NCI-H2171 (cell line): ENCODE measurements at regions not wholly inside any gene's neighbourhood (a gene's known extent, or its start where the extent isn't known, plus 50 kb on each side); places are given as distances from the start of the nearest gene placed in this dataset.
"Not testable (repeated sequence)": the region's sequence is repeated elsewhere in the genome, so short reads cannot be mapped to it uniquely, and the experiment has no call there.

Source experiments
- DNase-seq: peaks from one replicate; lab custom pipeline; 2025; lab: John Stamatoyannopoulos, UW

DNA sequence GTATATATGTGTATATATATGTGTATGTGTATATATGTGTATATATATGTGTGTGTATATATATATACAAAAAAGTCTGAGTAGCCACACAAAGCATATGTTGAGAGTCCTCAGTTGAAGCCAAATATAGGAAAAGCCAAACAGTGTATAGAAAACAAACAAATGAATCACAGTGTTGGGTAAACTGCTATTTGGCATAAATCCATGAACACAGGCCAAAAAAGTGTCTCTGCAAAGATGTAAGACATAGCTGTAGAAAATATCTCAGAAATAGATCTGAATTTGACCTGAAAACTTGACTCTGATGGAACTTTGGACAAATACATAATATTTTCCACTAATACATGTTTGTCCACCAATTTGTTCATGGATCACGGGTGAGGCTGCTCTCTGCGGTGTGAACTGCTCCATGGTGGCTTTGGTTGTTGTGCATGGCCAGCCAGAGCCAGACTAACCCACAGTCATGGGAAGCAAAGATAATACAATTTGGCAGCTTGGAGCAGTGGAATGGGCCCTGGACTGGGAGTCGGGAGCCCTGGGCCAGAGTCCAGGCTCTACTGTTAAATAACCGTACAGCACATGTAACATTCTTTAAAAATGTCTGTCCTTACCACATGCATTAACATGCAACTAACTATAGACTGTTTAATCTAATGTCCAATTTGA is 76.9 kb upstream of the EED start:
- no peak for DNase-seq

DNA sequence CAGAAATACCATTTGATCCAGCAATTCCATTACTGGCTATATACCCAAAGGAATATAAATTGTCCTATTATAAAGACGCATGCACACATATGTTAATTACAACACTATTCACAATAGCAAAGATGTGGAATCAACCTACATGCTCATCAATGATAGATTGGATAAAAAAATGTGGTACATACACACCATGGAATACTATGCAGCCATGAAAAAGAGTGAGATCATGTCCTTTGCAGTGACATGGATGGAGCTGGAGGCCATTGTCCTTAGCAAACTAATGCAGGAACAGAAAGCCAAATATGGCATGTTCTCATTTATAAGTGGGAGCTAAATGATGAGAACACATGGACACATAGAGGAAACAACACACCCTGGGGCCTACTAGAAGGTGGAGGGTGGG is 78.3 kb upstream of the EED start:
- DNase-seq = not testable (repeated sequence)

DNA sequence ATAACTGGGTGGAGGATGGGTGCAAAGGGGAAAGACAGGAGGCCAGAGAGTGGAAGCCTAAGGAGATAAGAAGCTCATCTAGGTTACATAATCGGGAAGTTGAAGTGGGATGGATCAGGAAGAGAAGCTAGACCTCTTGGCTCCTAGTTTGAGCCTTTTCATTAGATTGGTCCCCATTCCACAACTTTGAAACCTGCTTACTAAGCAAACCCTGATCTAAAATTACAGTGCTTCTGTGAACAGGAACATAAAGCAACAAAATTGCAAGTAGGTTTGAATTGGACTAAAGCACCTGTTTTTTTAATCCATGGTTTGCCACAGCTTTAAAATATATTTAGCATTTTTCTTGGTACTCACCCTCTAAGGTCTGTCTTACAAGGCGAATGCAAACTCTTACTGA is 80.4 kb upstream of the EED start:
- DNase-seq = no peak

DNA sequence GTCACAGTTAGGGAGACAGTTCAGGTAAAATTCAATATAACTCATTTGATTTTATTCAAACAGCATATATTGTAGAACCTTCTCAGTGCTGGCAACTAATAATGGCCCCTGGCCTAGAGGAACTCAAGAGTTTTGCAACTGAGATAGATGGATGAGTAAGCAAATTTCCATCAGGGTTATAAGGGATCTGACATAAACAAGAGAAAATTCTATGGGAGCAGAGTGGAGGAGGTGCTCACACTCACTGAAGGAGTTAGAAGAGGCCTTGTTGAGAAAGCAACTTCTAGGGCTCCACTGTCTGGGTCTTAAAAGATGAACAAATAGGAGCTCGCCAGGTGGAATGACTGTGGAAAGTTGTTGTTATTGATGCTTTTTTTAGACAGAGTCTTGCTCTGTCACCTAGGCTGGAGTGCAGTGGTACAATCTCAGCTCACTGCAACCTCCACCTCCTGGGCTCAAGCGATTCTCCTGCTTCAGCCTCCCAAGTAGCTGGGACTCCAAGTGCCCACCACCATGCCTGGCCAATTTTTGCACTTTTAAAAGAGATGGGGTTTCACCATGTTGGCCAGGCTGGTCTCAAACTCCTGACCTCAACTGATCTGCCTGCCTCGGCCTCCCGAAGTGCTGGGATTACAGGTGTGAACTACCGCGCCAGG is 81.2 kb upstream of the EED start:
- DNase-seq = not testable (repeated sequence)

DNA sequence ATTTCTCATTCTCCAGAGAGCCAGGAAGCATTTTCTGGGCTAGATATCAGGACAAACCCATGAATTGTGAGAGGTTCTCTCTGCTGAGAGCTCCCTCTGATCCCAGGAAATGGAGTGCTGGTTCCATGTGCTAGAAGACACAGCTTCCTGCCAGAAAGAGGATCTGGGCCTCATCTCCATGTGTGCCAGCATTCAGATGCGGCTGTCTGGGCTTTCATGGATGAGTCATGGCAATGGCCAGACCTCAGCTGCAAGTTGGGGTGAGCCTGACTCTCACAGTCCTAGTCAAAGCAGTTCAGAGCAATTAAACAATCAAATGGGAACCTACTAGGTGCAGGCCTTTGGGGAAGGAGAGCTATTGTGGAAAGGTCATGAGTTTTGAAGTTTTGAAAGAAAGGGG is 82.3 kb upstream of the EED start:
- DNase-seq = no peak

DNA sequence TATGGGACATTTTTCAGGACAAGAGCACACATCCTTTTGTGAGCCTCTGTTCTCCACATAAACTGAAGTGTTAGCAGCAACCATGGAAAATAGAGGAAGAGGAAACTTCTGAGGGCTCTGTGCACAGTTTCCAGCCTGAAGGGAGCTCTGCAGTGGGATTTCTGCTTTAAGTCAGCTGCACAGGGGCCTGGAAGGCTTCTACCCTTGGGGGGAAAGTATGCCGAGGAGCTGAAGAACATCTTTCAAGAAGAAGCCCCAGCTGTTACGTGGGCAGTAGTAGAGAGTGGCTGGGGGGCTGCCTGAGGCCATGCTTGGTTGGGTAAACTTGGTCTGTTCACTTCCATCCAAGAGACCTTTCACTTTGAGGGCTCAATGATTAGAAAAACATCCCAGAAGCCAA is 82.7 kb upstream of the EED start:
- DNase-seq = no peak

DNA sequence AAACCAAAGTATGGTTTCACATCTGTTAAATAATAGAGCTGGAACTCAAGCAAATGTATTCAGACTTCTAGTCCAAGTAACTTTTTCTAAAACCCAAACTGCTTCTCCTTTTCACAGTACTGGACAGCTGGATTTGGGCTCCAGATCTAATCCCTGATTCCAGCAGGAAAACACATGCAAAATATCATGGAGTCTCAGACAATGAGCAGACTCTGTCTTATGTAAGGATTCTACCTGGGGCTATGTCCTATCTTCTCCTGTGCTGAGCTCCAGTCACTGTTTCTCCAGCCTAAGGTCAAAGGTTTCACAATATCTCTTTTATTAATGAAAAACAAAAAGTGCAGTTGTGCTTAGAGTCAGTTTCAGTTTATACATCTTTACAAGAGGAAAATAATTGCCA is 83.2 kb upstream of the EED start:
- no peak for DNase-seq

DNA sequence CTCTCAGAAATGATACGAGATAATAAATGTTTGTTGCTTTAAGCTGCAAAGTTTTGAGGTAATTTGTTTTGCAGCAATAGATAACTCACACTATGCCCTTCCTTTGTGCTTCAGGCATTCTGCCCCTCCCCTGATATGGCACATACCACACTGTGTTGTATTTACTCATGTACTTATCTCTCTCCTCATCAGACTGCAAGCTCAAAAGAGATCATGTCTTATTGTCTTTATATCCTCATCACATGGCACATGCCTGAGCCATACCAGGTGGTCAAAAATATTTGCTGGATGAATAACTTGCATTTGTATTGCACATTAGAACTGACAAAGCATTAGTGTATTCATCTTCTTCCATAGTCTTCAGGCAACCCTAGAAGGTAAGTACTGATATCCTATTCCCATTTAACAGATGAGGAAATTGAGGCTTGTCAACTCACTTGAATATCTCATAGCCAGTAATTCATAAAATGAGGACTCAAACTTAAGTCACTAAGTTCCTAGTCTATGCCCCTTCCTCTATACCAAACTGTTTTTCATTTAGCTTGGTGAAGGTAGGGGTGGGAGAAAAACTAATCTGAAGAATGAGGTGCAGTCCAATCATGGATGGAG is 83.9 kb upstream of the EED start:
- no peak for DNase-seq

DNA sequence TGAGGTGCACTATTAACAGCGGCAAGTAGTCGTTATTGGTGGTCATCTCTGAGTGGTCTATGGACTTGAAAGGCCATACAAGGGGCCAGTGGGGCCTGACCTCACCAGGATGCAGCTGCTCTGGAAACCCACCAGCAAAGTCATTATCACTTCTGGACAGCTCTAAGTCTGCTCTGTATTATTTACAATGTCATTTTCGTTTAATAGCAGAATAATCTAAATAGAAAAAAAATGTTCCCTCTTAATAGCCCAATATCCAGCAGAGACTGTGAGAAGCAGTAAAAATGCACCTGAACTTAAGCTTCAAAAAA is 85.0 kb upstream of the EED start:
- DNase-seq = no peak

DNA sequence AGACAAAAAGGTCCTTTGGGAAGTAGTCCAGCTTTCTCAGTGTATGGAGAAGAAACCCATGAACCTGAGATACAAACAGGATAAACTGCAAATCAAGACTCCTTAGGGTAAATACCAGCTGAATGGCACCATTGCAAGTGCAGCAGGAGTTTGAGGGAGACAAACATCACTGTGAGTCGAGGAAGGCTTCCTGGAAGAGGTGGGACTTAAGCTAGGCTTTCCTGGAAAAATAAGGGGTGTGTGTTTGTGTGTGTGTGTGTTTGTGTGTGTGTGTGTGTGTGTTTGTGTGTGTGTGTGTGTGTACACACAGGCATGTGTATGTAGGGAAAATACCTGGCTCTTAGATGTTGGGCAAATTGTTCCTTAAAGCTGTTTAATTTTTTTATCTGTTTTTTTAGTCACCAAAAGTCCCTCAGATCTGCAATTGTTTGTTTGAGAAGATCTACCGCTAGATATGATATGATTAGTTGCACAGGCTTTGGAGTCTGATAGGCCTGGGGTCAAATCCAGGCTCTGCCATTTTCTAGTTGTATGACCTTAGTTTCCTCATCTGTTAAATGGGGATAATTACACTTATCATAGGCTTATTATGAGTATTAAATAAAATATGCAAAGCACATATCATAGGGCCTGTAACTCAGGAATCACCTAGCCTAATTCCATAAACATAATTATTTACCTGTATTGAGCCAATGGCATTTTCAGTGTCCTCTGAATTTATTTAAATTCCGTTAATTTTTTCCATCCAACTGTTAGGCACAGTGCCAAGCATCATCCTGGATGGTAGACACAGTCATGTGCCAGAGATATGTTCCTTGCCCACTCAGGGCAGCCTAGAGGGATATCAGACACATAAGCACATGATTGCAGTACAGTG is 85.6 kb upstream of the EED start:
- no peak for DNase-seq

DNA sequence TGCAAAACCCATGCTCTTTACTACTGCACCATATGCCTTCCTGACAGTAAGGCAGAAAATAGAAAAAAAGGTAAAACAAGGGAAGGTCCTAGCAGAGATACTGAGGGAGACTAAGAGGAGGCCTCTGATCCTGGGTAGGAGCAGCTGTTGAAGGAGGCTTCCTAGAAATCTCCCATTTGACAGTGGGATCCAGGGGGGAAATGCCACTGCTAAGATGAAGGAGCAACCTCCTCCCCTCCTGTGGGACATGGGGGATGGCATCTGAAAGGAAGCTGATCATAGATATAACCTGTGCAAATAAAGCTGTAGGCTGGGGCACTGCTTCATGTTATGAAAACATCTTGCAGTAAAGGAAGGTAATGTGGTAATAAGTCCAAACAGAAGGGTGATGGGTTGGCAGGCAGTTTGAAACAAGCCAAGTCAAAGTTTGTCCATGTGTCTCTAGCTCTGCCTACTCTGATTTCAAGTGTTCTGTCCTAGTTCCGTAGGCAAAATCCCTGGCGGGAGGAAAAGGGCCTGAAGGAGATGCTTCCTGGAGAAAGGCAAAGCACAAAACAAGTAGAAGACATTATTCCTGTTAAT is 86.7 kb upstream of the EED start:
- no peak for DNase-seq

DNA sequence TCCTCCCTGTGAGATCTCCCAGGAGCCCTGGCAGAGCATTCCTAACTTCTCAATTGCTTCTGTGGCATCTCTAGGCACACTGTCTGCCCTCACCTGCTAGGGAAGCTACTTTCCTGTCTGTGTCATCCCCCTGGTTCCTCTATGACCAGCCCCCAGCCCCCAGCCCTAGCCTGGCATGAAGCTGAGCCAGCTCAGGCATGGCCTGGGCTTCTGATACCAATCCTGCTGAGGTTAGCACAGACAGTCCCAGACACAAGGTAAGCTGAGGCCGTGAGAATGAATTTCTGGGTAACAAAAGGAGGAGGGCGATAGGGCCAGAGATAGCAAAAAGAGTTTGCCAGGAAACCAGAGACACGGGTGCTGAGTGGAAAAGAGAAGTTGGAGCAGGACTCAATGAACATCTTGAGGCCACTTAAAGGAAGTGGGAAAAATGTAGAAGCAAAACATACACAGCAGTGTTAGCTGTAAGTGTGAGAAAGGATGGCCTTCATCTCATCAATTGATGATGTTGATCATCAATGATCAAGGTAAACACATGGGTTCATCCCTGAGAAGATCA is 87.6 kb upstream of the PICALM start:
- no peak for DNase-seq

DNA sequence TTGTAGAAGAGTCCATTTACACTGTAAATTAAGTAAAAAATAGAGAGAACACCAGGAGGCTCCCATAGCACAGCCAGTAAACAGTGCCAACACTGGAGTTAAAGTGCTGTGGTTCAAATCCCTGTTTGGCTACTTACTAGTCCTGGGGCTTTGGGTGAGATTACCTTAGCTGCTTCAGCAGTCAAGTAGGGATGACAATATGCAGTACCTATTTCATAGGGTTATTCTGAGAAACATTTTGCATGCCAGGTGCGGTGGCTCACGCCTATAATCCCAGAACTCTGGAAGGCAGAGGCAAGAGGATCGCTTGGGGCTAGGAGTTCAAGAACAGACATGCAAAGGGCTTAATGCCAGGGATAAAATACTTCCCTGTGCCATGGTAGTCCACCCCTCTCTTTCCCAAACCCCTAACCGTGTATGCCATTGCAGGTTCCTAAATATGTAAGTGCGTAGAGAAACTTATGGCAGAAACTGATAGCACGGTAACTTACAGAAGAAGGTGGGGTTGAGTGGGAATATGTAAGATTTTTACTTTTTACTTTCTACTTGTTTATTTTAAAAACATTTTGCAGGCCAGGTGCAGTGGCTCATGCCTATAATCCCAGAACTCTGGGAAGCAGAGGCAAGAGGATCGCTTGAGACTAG is 86.4 kb upstream of the PICALM start:
- DNase-seq = no peak

DNA sequence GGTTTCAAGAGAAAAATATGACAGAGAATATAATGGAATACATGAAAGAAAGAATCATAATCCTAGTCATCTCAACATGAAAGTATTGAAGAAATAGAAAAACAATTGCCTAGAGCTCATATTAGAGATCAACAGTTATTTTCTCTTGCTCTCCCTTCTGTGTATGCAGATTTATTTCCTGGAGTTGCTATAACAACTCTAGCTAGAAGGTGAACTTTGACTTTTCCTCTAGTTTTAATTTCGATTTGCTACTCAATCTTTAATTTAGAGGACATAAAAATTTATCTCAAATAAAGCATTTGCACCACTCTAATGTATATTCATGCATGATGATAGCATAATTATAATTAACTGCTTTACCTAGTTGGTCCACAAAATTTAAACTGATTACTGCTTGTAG is 84.6 kb upstream of the PICALM start:
- no peak for DNase-seq

DNA sequence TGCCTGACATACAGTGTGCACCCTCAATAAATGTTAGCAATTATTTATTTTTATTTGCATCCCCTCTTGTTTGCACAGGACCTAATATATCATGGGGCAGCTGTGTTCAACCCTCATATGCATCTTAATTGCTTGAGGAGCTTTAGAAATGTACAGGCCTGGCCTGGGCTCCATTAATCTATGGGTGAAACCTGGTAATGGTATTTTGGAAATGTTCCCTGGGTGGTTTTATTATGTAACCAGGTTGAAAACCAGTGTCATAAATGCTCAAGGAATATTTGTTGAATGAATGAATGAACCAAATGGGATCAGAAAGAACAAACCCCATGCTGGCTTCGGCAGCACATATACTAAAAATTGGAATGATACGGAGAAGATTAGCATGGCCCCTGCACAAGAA is 84.0 kb upstream of the PICALM start:
- no peak for DNase-seq

DNA sequence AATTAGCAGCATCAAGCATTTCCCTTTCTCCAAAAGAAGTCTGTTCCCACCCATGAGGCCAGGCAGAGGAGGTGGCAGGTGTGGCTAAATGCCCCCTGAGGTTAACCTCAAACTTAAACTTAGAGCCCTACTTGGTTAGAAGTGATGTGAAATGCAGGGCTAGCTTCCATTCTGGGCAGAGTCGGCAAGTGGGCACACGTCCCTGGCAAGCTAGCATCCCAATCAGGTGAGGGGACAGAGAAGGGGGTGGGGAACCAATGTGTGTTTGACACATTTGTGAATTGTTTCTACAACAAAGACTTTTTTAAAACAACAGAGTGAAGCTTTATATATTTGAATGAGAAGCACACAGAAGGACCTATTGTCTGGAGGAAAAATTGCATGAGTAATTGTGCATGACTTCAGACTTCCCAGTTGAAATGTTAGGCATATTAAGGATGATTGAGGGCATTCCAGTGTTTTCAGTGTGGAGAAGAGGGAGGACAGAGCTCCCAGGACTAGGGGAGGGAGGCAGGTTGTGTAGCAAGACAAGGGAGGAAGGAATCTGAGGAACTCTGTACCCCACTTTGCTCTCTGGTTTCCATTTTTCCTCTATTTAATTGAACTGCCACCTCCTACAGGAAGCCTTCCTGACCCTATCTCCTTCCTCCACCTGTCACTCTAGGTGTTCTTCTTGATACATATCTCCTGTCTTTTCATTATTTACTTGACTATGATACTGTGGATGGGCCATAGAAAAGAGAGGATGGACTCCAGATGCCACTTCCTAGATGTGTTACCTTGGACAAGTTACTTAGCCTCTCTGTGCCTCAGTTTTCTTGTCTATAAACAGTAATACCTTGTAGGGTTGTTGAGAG is 83.3 kb upstream of the PICALM start:
- no peak for DNase-seq

DNA sequence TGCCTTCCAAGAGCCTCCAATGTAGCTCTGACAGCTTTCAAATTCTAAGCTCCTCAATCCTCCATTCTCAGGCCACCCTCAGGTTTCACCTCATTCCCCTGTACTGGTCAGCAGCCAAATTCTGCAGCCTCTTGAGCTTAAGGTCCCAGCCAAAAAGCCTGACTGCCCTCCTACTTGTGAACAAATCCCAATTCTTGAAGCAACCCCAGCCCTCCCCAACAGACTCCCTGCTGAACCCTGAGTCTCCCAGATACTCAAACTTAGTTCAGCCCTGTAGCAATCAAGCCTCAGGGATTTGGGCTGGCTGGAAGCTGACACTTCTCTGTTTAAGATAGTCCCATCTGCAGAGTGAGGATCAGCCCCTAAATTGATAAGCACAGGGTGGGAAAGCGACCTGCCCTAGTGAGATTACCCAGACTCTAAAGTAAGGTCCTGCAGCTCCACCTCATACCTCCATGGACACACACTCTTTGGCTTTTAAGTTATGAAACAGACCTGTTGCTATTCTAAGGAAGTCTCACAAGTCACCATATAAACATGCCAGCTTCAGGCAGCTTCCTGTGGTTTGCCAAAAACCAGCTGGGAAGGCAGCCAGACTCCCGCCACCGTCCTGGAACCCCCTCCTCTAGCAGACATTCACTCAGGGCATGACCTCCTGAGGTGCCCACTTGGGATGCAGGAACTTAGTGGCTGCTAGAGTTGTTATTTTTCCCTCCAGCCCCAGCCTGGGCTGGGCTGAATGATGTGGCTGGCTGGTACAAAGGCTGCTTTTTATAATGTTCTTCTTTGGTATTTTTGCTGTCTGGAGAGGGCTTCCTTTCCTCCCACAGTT is 82.5 kb upstream of the PICALM start:
- DNase-seq = no peak

DNA sequence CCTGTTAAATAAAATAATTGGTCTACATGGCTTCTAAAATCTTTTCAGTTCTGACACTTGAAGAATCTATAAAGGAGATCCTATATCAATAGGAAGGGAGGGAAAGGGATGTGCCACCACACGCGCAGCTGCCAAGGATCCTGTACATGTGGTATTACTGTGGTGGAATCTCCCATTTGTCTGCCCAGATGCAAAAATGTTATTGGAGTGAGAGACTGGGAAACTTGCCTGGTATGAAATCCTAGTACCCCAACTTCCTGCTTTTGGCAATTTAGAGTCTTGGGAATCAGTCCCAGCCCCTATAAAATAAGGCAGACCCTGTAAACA is 81.9 kb upstream of the PICALM start:
- no peak for DNase-seq

DNA sequence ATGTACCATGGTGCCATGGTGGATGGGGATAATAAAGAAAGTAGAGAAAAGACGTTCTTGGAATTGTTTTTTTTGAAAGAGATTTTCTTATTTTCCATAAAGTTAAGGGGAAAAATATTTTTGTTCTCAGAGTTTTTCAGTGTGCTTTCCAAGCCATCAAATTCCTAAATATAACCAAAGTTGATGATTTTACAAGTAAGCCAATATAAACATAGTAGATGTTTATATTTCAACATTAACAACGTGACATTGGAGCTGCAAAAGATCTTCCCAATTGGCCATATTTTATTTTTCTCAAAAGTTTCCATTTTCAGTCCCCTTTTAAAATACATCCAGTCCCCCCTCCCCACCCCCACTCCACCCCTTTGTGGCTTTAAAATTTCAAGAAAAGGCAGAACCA is 80.9 kb upstream of the PICALM start:
- no peak for DNase-seq

DNA sequence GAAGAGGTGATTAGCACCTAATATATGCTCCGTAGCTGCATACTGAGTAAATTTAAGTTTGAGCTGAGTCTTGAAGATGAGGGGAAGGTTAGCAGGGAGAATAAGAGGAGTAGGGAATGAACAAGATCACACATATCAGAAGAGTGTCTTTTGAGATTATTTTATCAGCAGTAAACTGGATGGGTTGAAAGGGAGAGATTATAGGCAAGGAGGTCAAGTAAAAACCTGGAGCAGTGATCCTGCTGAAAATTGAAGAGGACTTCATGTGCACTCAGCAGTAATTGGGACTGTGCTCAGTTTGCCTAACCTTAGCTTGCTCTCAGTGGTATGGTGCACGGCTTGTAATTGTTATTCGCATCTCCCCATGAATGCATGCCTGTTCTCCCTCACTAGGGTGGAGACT is 79.5 kb upstream of the PICALM start:
- DNase-seq = no peak
